Astrocyte (in vitro differentiated cells and primary cell): ENCODE measurements at regions not wholly inside any gene's neighbourhood (a gene's known extent, or its start where the extent isn't known, plus 50 kb on each side); places are given as distances from the start of the nearest gene placed in this dataset.

Experiments used
- DNase-seq: peaks from one replicate; pipeline ENCODE4 v3.0.0-alpha.2; 2010; ENCODE audit warnings: low read depth
- FAIRE-seq: peaks from 2 replicates; lab custom pipeline; 2011; peaks lifted over from hg19 to GRCh38; lab: Jason Lieb, UNC
- H2AFZ ChIP-seq: 2 replicates; pipeline ENCODE4 v1.6.0; 2012; ENCODE audit warnings: low read depth, low read length, inconsistent platforms
- H3K27ac ChIP-seq: 2 replicates; pipeline ENCODE4 v1.5.1; 2011; ENCODE audit warnings: low read depth, low read length, inconsistent platforms
- H3K27me3 ChIP-seq: 2 replicates; pipeline ENCODE4 v1.6.0; 2011; ENCODE audit warnings: low read length, inconsistent platforms; ENCODE audit not compliant: insufficient read depth
- H3K36me3 ChIP-seq: 2 replicates; pipeline ENCODE4 v1.5.1; 2011; ENCODE audit warnings: low read length, inconsistent platforms; ENCODE audit not compliant: insufficient read depth
- H3K4me1 ChIP-seq: 2 replicates; pipeline ENCODE4 v1.5.1; 2011; ENCODE audit warnings: low read length, inconsistent platforms; ENCODE audit not compliant: insufficient read depth
- H3K4me2 ChIP-seq: 2 replicates; pipeline ENCODE4 v1.6.0; 2012; ENCODE audit warnings: low read length, inconsistent platforms
- H3K4me3 ChIP-seq: 2 replicates; pipeline ENCODE4 v1.5.1; 2011; ENCODE audit warnings: low read depth, mild to moderate bottlenecking, low read length, inconsistent platforms; ENCODE audit not compliant: insufficient read depth
- H3K79me2 ChIP-seq: 2 replicates; pipeline ENCODE4 v1.6.0; 2012; ENCODE audit warnings: mild to moderate bottlenecking, low read length, inconsistent platforms; ENCODE audit not compliant: insufficient read depth
- H3K9ac ChIP-seq: 2 replicates; pipeline ENCODE4 v1.6.0; 2012; ENCODE audit warnings: mild to moderate bottlenecking, low read length, inconsistent platforms
- H3K9me3 ChIP-seq: 2 replicates; pipeline ENCODE4 v1.5.1; 2012; ENCODE audit warnings: low read depth, mild to moderate bottlenecking, low read length, inconsistent platforms; ENCODE audit not compliant: insufficient read depth
- H4K20me1 ChIP-seq: 2 replicates; pipeline ENCODE4 v1.6.0; 2012; ENCODE audit warnings: low read length, inconsistent platforms; ENCODE audit not compliant: insufficient read depth
- H3K27ac Mint-ChIP-seq: one replicate; pipeline ENCODE4 v1.8.0; 2021; ENCODE audit warnings: mild to moderate bottlenecking, mixed read lengths; ENCODE audit not compliant: unreplicated experiment
- H3K27me3 Mint-ChIP-seq: one replicate; pipeline ENCODE4 v1.8.0; 2021; ENCODE audit warnings: low read depth, mixed read lengths; ENCODE audit not compliant: unreplicated experiment
- H3K36me3 Mint-ChIP-seq: one replicate; pipeline ENCODE4 v1.8.0; 2021; ENCODE audit warnings: low read depth, mixed read lengths; ENCODE audit not compliant: unreplicated experiment
- H3K4me1 Mint-ChIP-seq: one replicate; pipeline ENCODE4 v1.8.0; 2021; ENCODE audit warnings: low read depth, mixed read lengths; ENCODE audit not compliant: unreplicated experiment
- H3K4me3 Mint-ChIP-seq: one replicate; pipeline ENCODE4 v1.8.0; 2021; ENCODE audit warnings: mild to moderate bottlenecking, moderate library complexity, mixed read lengths; ENCODE audit not compliant: unreplicated experiment
- H3K9me3 Mint-ChIP-seq: one replicate; pipeline ENCODE4 v1.8.0; 2021; ENCODE audit warnings: mild to moderate bottlenecking, mixed read lengths; ENCODE audit not compliant: unreplicated experiment
- CTCF ChIP-seq: IDR thresholded peaks from 2 replicates; pipeline ENCODE4 v1.5.1; 2011; ENCODE audit warnings: low read depth, mild to moderate bottlenecking, inconsistent platforms, low read length, moderate library complexity; ENCODE audit not compliant: insufficient read depth
- EZH2 ChIP-seq: IDR thresholded peaks from 2 replicates; pipeline ENCODE4 v1.6.1; 2012; ENCODE audit warnings: mild to moderate bottlenecking, low read length, inconsistent platforms; ENCODE audit not compliant: insufficient read depth

GRCh38 chr2:236976266-236977062 lies 109.2 kb upstream of the COPS8 start:
- no peaks in the 10 kb centered on the region for H3K36me3 ChIP-seq
- no peak for DNase-seq
- no peaks in the 10 kb centered on the region for H3K9me3 Mint-ChIP-seq
- H3K9ac ChIP-seq = no peak overlapping the region
- H3K79me2 ChIP-seq = no peaks in the 10 kb centered on the region
- H3K27me3 ChIP-seq = peaks cover 4% of the 10 kb centered on the region
- H2AFZ ChIP-seq = no peak overlapping the region
- no peak overlapping the region for H3K27ac ChIP-seq
- TF ChIP-seq EZH2 (no peak), CTCF (no peak)
- no peaks in the 10 kb centered on the region for H3K36me3 Mint-ChIP-seq
- H3K27me3 Mint-ChIP-seq = peaks cover 24% of the 10 kb centered on the region
- no peak overlapping the region for H3K4me3 Mint-ChIP-seq
- H4K20me1 ChIP-seq = no peaks in the 10 kb centered on the region
- no peak overlapping the region for H3K27ac Mint-ChIP-seq
- H3K4me2 ChIP-seq = no peak overlapping the region
- no peaks in the 10 kb centered on the region for H3K9me3 ChIP-seq
- FAIRE-seq = no peak
- H3K4me1 ChIP-seq = peaks cover 13% of the 10 kb centered on the region
- H3K4me1 Mint-ChIP-seq = peaks cover 11% of the 10 kb centered on the region
- no peak overlapping the region for H3K4me3 ChIP-seq

- no peaks in the 10 kb centered on the region for H3K36me3 Mint-ChIP-seq
- peaks cover 11% of the 10 kb centered on the region for H3K4me1 ChIP-seq
- H3K4me1 Mint-ChIP-seq = peaks cover 10% of the 10 kb centered on the region
- H3K27me3 ChIP-seq = peaks cover 4% of the 10 kb centered on the region
- no peak overlapping the region for H2AFZ ChIP-seq
- no peak overlapping the region for H3K4me3 Mint-ChIP-seq
- H3K9me3 Mint-ChIP-seq = peaks cover 3% of the 10 kb centered on the region
- TF ChIP-seq CTCF (no peak), EZH2 (no peak)
- H3K4me2 ChIP-seq = no peak overlapping the region
- no peak overlapping the region for H3K9ac ChIP-seq
- no peaks in the 10 kb centered on the region for H3K36me3 ChIP-seq
- no peak overlapping the region for H3K27ac ChIP-seq
- no peak for FAIRE-seq
- H3K27me3 Mint-ChIP-seq = peaks cover 29% of the 10 kb centered on the region
- H3K4me3 ChIP-seq = no peak overlapping the region
- no peaks in the 10 kb centered on the region for H3K9me3 ChIP-seq
- no peak for DNase-seq
- H4K20me1 ChIP-seq = no peaks in the 10 kb centered on the region
- H3K79me2 ChIP-seq = no peaks in the 10 kb centered on the region
- no peak overlapping the region for H3K27ac Mint-ChIP-seq
These were observed 108.4 kb upstream of the COPS8 start for GRCh38 chr2:236977063-236977851.
